ENCODE measurements at regions not wholly inside any gene's neighbourhood (a gene's known extent, or its start where the extent isn't known, plus 50 kb on each side); places are given as distances from the start of the nearest gene placed in this dataset.

GRCh38 chr6:49087369-49087768, 375.7 kb downstream of the MMUT start:
- CTCF ChIA-PET, result no interaction called here
- no peaks in the 10 kb centered on the region for H3K4me1 Mint-ChIP-seq
- Histone ChIP-seq H3K4me1 (ENCODE audit: control insufficient read depth in 2 of 2, insufficient read depth in 2 of 2, low read length in 2 of 2) (no peaks in the 10 kb centered on the region), H3K9me3 (ENCODE audit: control insufficient read depth in 2 of 3, low read length in 3 of 3) (no peaks in the 10 kb centered on the region), H3K4me3 (ENCODE audit: low read length) (no peak overlapping the region), H3K27me3 (ENCODE audit: control insufficient read depth in 2 of 2, insufficient read depth in 2 of 2, low read length in 2 of 2) (no peaks in the 10 kb centered on the region), H3K36me3 (ENCODE audit: control insufficient read depth in 2 of 3, insufficient read depth in 3 of 3, low read length in 3 of 3) (no peaks in the 10 kb centered on the region), H3K27ac (ENCODE audit: low read depth, low read length) (no peak overlapping the region)
- H3K9me3 Mint-ChIP-seq, result peaks cover 0 to 7% (median 4%) of the 10 kb centered on the region in 11 donors
- intact Hi-C loops (cut with micrococcal nuclease), result no loop called here
- H3K36me3 Mint-ChIP-seq, result no peaks in the 10 kb centered on the region
- H3K27ac Mint-ChIP-seq, result no peak overlapping the region
- no peak for ATAC-seq
- DNase-seq, result no peak
- no peaks in the 10 kb centered on the region for H3K27me3 Mint-ChIP-seq
- POLR2A ChIA-PET, result no interaction called here
- H3K4me3 Mint-ChIP-seq, result no peak overlapping the region

GRCh38 chr6:49082611-49083010, 380.4 kb downstream of the MMUT start:
- no peak for DNase-seq
- no peaks in the 10 kb centered on the region for H3K4me1 Mint-ChIP-seq
- POLR2A ChIA-PET, result no interaction called here

GRCh38 chr6:49072885-49073620, 390.0 kb downstream of the MMUT start:
- Histone ChIP-seq H3K9me3 (ENCODE audit: control insufficient read depth in 2 of 3, low read length in 3 of 3) (no peaks in the 10 kb centered on the region), H3K4me1 (ENCODE audit: control insufficient read depth in 2 of 2, insufficient read depth in 2 of 2, low read length in 2 of 2) (no peaks in the 10 kb centered on the region), H3K4me3 (ENCODE audit: low read length) (no peak overlapping the region), H3K36me3 (ENCODE audit: control insufficient read depth in 2 of 3, insufficient read depth in 3 of 3, low read length in 3 of 3) (no peaks in the 10 kb centered on the region), H3K27me3 (ENCODE audit: control insufficient read depth in 2 of 2, insufficient read depth in 2 of 2, low read length in 2 of 2) (no peaks in the 10 kb centered on the region), H3K27ac (ENCODE audit: low read depth, low read length) (no peak overlapping the region)
- intact Hi-C loops (cut with micrococcal nuclease), result no loop called here
- H3K27me3 Mint-ChIP-seq, result no peaks in the 10 kb centered on the region
- H3K4me3 Mint-ChIP-seq, result no peak overlapping the region
- POLR2A ChIA-PET, result no interaction called here
- DNase-seq (no peak), ATAC-seq (no peak)
- no peak overlapping the region for H3K27ac Mint-ChIP-seq
- peaks cover 0 to 17% (median 6%) of the 10 kb centered on the region in 11 donors for H3K9me3 Mint-ChIP-seq
- CTCF ChIA-PET, result no interaction called here
- no peaks in the 10 kb centered on the region for H3K4me1 Mint-ChIP-seq
- no peaks in the 10 kb centered on the region for H3K36me3 Mint-ChIP-seq

More at GRCh38 chr6:49082611-49083010, 380.4 kb downstream of the MMUT start:
- peaks cover 0 to 22% (median 6%) of the 10 kb centered on the region in 11 donors for H3K9me3 Mint-ChIP-seq
- no peaks in the 10 kb centered on the region for H3K36me3 Mint-ChIP-seq
- H3K27me3 Mint-ChIP-seq, result no peaks in the 10 kb centered on the region
- Histone ChIP-seq H3K4me3 (ENCODE audit: low read length) (no peak overlapping the region), H3K4me1 (ENCODE audit: control insufficient read depth in 2 of 2, insufficient read depth in 2 of 2, low read length in 2 of 2) (no peaks in the 10 kb centered on the region), H3K27me3 (ENCODE audit: control insufficient read depth in 2 of 2, insufficient read depth in 2 of 2, low read length in 2 of 2) (no peaks in the 10 kb centered on the region), H3K9me3 (ENCODE audit: control insufficient read depth in 2 of 3, low read length in 3 of 3) (no peaks in the 10 kb centered on the region), H3K27ac (ENCODE audit: low read depth, low read length) (no peak overlapping the region), H3K36me3 (ENCODE audit: control insufficient read depth in 2 of 3, insufficient read depth in 3 of 3, low read length in 3 of 3) (no peaks in the 10 kb centered on the region)
- ATAC-seq, result no peak
- no peak overlapping the region for H3K27ac Mint-ChIP-seq
- intact Hi-C loops (cut with micrococcal nuclease), result no loop called here
- no peak overlapping the region for H3K4me3 Mint-ChIP-seq
- CTCF ChIA-PET, result no interaction called here

GRCh38 chr6:49072146-49072545, 390.9 kb downstream of the MMUT start:
- CTCF ChIA-PET, result no interaction called here
- Mint-ChIP-seq H3K4me1 (no peaks in the 10 kb centered on the region), H3K27ac (no peak overlapping the region), H3K9me3 (peaks cover 0 to 17% (median 5%) of the 10 kb centered on the region in 11 donors), H3K27me3 (no peaks in the 10 kb centered on the region), H3K4me3 (no peak overlapping the region), H3K36me3 (no peaks in the 10 kb centered on the region)
- H3K36me3 ChIP-seq (ENCODE audit: control insufficient read depth in 2 of 3, insufficient read depth in 3 of 3, low read length in 3 of 3), result no peaks in the 10 kb centered on the region
- no peaks in the 10 kb centered on the region for H3K27me3 ChIP-seq (ENCODE audit: control insufficient read depth in 2 of 2, insufficient read depth in 2 of 2, low read length in 2 of 2)
- DNase-seq (no peak), ATAC-seq (no peak)
- no peaks in the 10 kb centered on the region for H3K4me1 ChIP-seq (ENCODE audit: control insufficient read depth in 2 of 2, insufficient read depth in 2 of 2, low read length in 2 of 2)
- POLR2A ChIA-PET, result no interaction called here
- intact Hi-C loops (cut with micrococcal nuclease), result no loop called here
- H3K27ac ChIP-seq (ENCODE audit: low read depth, low read length), result no peak overlapping the region
- no peaks in the 10 kb centered on the region for H3K9me3 ChIP-seq (ENCODE audit: control insufficient read depth in 2 of 3, low read length in 3 of 3)
- no peak overlapping the region for H3K4me3 ChIP-seq (ENCODE audit: low read length)

- Histone ChIP-seq H3K9me3 (ENCODE audit: control insufficient read depth in 2 of 3, low read length in 3 of 3) (no peaks in the 10 kb centered on the region), H3K27me3 (ENCODE audit: control insufficient read depth in 2 of 2, insufficient read depth in 2 of 2, low read length in 2 of 2) (no peaks in the 10 kb centered on the region), H3K4me1 (ENCODE audit: control insufficient read depth in 2 of 2, insufficient read depth in 2 of 2, low read length in 2 of 2) (no peaks in the 10 kb centered on the region), H3K36me3 (ENCODE audit: control insufficient read depth in 2 of 3, insufficient read depth in 3 of 3, low read length in 3 of 3) (no peaks in the 10 kb centered on the region), H3K27ac (ENCODE audit: low read depth, low read length) (no peak overlapping the region), H3K4me3 (ENCODE audit: low read length) (no peak overlapping the region)
- Mint-ChIP-seq H3K27ac (no peak overlapping the region), H3K4me3 (no peak overlapping the region), H3K27me3 (no peaks in the 10 kb centered on the region), H3K9me3 (peaks cover 0 to 17% (median 4%) of the 10 kb centered on the region in 11 donors), H3K36me3 (no peaks in the 10 kb centered on the region), H3K4me1 (no peaks in the 10 kb centered on the region)
- DNase-seq (no peak), ATAC-seq (no peak)
- intact Hi-C loops (cut with micrococcal nuclease), result no loop called here
- CTCF ChIA-PET, result no interaction called here
- POLR2A ChIA-PET, result no interaction called here
Measured at GRCh38 chr6:49070411-49070810, 392.6 kb downstream of the MMUT start.

- DNase-seq (no peak), ATAC-seq (no peak)
- Mint-ChIP-seq H3K4me3 (no peak overlapping the region), H3K36me3 (peaks cover 0 to 3% (median 0%) of the 10 kb centered on the region in 5 donors), H3K9me3 (peaks cover 0 to 20% (median 5%) of the 10 kb centered on the region in 11 donors), H3K27me3 (no peaks in the 10 kb centered on the region), H3K27ac (no peak overlapping the region), H3K4me1 (no peaks in the 10 kb centered on the region)
- ChIA-PET POLR2A (no interaction called here), CTCF (no interaction called here)
- Histone ChIP-seq H3K9me3 (ENCODE audit: control insufficient read depth in 2 of 3, low read length in 3 of 3) (no peaks in the 10 kb centered on the region), H3K27ac (ENCODE audit: low read depth, low read length) (no peak overlapping the region), H3K27me3 (ENCODE audit: control insufficient read depth in 2 of 2, insufficient read depth in 2 of 2, low read length in 2 of 2) (no peaks in the 10 kb centered on the region), H3K36me3 (ENCODE audit: control insufficient read depth in 2 of 3, insufficient read depth in 3 of 3, low read length in 3 of 3) (no peaks in the 10 kb centered on the region), H3K4me3 (ENCODE audit: low read length) (no peak overlapping the region), H3K4me1 (ENCODE audit: control insufficient read depth in 2 of 2, insufficient read depth in 2 of 2, low read length in 2 of 2) (no peaks in the 10 kb centered on the region)
- intact Hi-C loops (cut with micrococcal nuclease), result no loop called here
Measured at GRCh38 chr6:49054311-49054710, 408.7 kb downstream of the MMUT start.

GRCh38 chr6:49052901-49053300, 410.2 kb downstream of the MMUT start:
- Mint-ChIP-seq H3K4me1 (no peaks in the 10 kb centered on the region), H3K9me3 (peaks cover 0 to 20% (median 4%) of the 10 kb centered on the region in 11 donors), H3K4me3 (no peak overlapping the region), H3K27ac (no peak overlapping the region), H3K36me3 (peaks cover 0 to 3% (median 0%) of the 10 kb centered on the region in 5 donors), H3K27me3 (no peaks in the 10 kb centered on the region)
- intact Hi-C loops (cut with micrococcal nuclease), result no loop called here
- Histone ChIP-seq H3K9me3 (ENCODE audit: control insufficient read depth in 2 of 3, low read length in 3 of 3) (no peaks in the 10 kb centered on the region), H3K36me3 (ENCODE audit: control insufficient read depth in 2 of 3, insufficient read depth in 3 of 3, low read length in 3 of 3) (no peaks in the 10 kb centered on the region), H3K27ac (ENCODE audit: low read depth, low read length) (no peak overlapping the region), H3K4me3 (ENCODE audit: low read length) (no peak overlapping the region), H3K4me1 (ENCODE audit: control insufficient read depth in 2 of 2, insufficient read depth in 2 of 2, low read length in 2 of 2) (no peaks in the 10 kb centered on the region), H3K27me3 (ENCODE audit: control insufficient read depth in 2 of 2, insufficient read depth in 2 of 2, low read length in 2 of 2) (no peaks in the 10 kb centered on the region)
- ATAC-seq, result no peak
- ChIA-PET CTCF (no interaction called here), POLR2A (no interaction called here)
- no peak for DNase-seq
